NCI-H526 treated with DMSO at 0.1 percent for 48 hours (cell line): ENCODE measurements at regions not wholly inside any gene's neighbourhood (a gene's known extent, or its start where the extent isn't known, plus 50 kb on each side); places are given as distances from the start of the nearest gene placed in this dataset.

Experiments
- DNase-seq: peaks from one replicate; lab custom pipeline; 2025; lab: John Stamatoyannopoulos, UW

DNA sequence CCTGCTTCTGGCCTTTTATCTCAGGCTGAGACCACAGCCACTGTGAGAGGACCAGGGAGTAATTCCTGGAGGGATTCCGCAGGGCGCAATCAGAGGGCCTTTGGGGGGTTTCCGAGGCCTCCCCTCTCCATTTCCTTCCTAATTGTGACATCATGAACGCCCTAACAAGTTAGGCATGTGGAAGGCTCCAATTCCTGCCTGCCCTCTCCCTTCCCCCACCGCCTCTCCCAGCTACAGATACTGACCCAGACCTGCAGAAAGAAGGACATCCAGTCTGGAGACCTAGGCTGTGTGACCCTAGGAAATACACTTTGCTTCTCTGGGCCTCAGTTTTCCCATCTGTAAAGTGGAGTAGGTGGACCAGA lies 637.9 kb downstream of the MED13L start:
- no peak for DNase-seq

DNA sequence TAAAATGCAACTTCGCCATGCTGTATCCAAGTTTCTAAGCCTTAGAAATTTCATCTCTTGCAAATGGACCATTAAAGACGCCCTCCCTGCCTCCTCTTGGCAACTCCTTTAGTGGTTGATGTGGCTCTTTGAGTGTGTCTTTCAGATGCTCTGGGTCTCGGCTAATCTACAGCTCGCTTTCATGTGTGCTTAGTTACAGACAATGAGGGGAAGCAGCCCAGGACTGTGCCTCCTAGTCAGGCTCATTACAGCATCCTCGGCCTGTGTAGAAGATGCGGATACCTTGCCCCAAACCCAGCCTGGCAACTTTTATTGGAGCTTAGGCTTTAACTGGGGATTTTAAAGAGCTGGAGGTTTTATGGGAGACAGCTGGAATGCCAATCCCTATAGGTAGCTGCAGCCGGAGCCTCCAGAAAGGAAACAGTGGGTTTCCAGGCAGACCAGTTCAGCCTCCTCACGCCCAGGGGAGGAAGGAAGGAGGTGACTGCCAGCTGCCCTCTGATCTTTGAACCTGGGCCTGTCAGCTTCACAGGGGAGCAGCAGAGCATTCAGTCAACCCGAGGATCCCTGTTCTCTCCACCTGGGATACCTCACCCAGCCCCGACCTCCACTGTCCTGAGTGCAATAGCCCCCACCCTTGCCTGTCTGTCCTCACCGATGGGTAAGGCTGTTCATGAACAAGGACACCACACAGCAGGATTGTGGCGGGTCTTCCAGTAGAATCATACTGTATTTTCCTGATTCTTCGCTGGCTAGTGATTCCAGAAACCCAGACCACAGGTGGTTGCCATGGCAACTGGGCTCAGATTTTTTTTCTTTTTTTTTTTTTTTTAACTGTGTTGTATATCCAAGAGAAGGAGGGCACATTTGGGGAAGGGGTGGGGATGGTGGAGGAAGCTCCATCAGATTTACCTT lies 638.5 kb downstream of the MED13L start:
- DNase-seq = no peak

DNA sequence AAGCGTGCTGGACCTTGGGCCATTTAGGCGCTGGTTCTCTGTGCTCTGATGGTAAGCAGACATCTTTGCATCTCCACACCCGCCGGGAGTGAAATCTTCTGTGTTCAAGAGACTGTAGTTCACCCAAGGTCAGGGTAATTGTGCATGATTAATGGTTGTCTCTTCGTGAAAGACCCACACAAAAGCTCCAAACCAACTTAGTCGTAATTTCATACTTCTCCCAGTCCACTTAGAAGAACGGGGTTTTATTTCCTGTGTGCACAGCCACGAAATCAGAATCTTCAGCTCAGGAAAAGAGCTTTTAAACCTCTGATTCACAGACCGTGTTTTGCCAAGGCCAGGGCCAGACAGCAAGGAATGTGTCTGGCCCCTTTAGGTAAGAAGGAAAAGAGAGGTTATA lies 640.9 kb downstream of the MED13L start:
- DNase-seq = no peak

DNA sequence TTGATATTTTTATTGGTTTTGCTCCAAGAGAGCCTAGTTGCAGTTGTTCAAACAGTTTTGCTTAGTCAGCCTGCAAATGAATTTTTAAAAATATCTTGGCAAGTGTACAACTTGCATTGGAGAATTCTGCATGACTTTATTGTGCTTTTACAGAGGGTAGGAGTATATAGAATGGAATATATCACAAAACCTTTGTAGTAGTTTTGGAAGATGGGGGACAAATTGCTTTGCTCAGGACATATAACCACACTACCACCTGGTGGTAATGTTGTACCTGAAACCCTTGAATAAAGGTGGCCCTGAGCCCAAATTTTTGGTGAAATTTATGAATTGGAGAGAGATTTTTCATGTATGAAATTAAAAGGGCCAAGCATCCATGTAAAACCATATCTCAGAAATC lies 645.2 kb downstream of the MED13L start:
- no peak for DNase-seq

DNA sequence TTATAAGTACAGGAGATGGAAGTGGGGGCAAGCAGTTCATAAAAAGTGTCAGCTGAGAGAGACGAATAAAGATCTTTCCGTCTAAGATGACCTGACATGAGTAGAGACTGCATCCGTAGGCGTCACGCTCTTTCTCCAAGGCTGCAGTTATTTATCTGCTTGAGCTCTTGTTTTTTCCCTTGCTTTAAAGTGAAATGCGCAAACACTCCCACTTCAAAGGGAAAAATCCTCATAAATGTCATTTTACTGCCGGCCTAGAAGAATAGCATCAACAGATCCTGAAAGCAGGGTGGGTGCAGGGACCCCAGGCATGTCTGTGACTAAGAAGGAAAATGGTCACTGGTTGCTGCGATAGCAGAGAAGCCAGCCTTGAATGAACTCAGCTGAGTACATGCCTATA lies 647.4 kb downstream of the MED13L start:
- DNase-seq = no peak

DNA sequence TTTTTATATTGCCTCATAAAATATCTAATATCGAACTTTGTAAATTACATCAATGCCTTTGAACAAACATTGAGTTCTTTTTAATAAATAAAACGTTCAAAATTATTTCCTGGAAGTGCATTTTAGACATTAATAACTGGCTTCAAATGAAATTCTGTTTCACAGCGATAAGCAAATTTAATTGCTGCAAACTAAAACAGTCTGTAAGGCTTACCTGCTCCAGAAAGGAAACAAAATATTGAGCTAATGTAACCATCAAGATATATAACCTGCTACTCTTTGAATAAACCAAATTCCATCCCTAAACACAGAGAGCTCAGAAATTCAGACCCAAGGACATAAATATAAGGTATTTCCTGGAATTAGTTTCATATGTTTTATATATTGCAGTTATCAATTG lies 651.3 kb downstream of the MED13L start:
- DNase-seq = no peak

DNA sequence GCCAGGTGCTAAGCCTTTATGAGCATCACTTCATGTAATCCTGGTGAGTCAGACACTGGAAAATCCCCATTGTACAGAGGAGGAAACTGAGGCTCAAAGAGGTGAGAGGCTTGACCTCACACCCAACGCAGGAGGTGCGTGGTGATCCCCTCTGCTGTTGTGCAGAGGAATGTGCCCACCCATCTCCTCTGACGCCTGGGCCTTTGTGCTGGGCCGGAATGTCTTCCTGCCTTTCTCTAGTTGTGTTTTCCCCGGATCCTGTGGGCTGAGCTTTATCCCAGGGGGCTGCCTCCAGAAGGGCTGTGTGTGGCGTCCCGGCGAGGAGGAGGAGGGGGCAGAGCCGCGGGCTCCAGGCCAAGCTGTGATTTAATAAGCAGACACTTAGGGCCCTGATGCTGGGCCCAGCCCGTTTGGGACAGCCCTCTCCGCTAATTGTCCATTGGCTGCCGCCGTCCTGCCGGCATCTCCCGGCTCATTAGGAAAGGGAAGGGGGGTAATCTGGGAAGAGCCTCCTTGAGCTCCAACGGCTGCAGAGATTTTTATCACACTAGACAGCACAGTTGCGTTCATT lies 653.6 kb downstream of the MED13L start:
- DNase-seq = no peak

DNA sequence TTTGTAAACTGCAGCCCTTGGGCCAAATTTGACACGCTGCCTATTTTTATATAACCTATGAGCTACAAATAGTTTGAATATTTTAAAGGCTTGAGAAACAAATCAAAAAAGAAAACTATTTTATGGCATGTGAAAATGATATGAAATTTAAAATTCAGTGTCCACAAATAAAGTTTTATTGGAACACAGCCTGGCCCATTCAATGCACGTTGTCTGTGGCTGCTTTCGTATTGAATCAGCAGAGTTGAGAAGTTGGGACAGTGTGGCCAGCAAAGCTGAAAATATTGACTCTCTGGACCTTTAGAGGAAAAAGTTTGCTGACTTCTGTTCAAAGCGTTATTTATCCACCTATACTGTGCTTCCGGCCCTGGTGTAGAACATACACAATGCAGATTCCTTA lies 654.2 kb downstream of the MED13L start:
- DNase-seq = no peak

DNA sequence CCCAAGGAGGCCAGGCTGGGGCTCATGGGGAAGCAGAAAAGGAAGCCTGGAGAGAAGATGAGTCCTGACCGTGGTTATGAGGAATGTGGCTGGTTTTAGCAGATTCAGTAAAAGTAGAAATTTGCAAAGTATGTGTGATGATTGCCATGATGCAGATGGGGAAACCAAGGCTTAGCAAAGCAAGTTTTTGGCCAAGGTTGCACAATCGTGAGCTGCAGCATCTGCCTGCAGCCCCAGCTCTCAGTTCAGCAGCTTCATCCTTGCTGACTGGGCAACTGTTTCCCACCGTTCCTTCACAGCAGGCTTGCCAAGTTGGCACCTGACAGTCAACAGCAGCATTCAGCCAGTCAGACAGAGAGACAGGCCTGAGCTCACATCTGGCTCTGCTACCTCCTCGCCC lies 656.7 kb downstream of the MED13L start:
- DNase-seq = no peak

DNA sequence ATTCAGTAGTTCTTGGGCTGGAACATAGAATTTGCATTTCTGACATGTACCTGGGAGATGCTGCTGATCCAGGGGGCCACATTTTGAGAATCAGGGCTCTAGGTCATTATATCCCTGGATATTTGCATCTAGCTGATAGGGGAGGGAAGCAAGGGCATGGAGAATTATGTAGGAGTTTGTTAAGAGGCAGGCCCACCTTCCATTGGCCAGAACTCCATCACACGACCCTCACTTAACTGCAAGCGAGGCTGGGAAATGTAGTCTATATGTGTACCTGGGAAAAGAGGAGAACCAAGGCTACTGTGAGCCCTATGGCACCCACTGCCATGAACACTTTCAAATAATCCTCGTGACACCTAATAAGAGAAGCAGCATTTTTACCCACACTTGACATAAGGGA lies 657.6 kb downstream of the MED13L start:
- no peak for DNase-seq

DNA sequence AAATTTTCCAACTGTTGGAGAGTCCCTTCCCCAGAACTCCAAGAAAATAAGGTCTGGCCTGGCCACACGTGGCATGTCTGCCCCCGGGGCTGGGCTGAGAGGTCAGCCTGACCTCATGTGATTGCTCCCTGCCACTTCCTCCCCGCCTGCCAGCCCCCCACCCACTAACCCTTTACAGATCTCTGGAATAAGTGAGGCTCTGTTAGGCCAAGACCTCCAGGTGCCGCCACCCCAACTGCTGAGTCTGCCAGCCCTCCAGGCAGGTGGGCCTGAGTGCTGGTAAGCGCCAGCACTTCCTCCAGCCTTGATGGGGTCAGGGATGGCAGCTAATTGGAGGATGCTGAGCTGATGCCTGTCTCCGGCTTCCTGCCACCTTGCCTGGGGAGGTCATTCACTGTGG lies 658.4 kb downstream of the MED13L start:
- no peak for DNase-seq

DNA sequence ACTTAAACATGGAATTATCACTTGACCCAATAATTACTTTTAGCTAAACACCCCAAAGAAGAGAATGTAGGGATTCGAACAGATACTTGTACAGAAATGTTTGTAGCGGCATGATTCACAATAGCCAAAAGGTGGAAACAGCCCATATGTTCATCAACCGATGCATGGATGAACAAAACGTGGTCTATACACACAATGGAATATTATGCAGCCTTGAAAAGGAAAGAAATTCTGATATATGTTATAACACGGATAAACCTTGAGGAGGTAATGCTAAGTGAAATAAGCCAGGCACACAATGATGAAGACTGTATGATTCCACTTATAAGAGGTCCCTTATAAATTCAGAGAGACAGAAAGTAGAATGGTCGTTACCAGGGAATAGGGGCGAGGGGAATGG lies 659.4 kb downstream of the MED13L start:
- DNase-seq = no peak

DNA sequence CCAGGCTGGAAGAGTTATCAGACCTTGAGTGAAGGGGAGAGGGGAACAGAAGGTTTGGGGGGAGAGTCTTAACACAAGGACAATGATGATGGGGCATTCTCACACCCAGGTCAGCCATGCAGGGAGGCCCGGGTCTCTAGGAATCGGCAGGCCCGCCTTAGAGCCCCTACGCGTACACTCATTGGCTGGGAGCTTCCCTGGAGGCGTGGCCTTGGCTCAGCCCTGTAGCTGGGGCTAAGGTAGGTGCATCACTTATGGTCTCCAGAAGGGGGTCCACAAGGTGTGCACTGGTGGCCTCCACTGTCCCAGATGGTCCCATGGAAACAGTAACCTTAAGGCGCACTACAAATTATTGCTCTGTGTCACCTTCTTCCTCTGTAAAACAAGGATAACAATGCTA lies 660.1 kb downstream of the MED13L start:
- no peak for DNase-seq

DNA sequence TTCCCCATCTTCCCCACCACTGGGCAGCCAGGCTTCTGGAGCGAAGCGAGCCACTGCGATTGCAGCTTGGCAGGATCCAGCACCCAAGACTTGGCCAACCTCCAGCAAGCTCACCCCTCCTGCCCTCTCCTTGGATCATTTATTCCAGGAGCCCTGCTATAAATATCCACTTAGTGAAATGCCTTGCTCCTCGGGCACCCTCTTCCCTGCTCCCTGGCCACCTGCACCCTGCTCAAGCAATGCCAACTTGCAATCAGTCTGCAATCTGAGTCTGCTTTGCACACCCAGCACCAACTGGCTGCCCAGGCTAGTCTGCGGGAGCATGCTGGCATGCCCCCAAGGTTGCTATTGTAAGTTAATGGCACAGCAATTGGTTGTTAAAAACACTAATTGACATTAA lies 666.0 kb downstream of the MED13L start:
- no peak for DNase-seq

DNA sequence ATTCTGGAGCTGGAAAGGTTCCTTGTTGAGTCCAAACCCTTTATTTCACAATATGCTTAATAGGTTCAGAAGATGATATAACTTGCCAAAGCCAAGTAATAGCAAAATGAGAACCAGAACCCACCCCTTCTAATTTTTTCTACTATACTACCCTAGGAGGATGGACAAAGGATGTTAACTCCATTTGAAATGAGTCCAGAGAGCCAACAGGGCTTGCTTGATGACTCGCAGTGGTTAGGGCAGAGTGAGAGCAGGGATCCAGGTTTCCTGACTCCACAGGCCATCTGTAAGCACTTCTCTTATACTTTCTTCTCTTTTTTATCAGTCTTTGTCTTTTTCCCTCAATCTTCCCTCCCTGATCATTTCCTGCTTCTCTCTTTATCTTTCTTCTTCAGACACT lies 668.1 kb downstream of the MED13L start:
- no peak for DNase-seq

DNA sequence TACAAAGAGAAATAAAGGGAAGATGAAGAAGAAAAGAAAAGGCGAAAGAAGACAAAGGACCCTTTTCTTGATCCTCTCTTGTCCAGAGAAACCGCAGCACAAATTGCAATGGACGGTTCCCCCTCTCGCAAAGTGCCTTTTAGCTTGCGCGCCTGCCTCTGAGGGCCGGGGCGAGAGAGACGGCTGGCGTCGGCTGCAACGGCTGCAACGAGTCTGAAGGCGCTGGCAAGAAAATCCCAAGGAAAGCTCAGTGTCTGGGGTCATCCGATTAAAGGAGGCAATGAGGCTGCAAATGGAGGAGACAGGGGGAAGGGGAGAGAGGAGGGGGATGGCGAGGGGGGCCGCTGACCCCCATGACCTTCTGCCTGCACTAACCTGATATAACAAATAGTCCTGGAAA lies 671.5 kb downstream of the MED13L start:
- no peak for DNase-seq

DNA sequence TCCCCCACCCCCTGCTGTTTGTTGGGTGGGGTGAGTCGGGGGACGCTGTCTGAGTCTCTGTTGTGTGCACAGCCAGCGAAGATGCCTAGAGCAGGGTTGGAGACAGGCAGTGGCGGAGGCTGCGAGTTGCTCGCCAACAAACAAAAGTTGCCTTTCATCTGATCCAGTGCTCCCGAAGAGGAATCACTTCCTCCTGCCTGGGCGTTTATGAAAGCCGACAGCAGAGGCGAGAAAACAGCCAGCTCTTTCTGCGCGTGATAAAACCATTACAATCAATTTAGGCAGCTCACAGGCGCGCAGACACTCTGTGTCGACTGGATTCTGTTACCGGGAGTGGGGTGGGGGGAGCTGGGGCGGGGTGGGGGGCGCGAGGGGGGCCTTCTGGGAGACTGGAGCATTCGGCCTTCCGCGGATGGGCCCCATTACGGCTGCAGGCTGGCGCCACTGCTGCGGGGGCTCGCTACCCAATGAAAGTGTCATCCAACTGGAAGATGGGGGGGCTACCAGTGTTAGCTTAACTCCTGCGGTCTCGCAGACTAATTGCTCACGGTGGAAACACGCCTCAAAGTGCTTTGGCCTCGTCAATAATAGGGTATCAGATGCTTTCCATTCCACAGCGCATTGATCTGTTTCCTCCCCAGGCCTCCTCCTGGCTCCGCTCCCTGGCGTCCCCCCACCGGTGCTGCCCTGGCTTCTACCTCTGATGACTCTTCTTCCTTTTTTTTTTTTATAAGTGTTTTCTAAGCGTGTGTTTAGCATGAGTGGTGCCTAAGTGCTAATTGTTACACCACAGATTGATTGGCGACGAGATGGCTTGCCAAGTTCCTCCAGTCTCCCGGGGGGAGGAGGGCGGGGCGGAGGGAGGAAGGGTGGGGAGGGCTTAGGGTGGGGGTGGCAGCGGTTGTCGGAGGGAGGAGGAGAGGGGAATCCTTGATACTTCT lies 678.4 kb downstream of the MED13L start:
- no peak for DNase-seq

DNA sequence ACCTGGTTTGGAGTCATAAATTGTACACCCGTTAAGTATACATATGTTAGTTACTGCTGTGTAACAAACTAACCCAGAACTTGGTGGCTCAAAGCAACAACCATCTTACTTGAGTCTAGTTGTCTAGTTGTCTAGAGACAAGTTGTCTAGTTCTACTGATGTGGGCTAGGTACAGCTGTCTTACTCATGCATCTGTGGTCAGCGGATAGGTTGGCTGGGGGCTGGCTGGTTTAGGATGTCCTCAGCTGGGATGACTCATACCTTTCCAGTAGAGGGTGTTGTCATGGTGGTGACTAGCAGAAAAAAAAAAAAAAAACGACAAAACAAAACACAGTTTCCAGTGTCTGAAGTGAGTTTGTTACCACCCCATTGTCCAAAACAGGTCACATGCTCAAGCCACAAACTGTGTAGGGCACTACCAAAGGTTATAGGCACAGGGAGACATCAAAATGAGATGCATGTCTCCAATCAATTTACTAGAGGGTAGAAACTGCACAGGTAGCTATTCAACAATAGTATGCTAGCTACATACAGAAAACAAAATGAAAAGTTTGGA lies 680.3 kb downstream of the MED13L start:
- DNase-seq = no peak

DNA sequence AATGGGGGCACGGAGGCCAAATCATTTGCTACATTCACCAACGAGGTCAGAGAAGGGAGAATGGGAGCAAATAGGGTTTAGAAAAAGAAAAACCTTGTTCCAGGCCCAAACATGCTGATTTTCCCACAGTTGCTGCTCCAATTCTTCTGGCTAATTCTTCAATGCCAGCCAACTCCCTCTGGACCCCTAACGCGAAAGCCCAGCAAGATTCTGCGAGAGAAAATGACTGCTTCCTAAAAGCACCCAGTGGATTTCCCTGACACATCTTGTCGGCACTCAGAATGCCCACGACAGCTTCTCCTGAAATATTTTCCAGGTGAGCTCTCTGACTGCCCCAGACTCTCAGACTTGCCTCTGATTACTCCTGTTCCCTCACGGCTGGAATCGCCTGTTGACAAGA lies 689.4 kb downstream of the MED13L start:
- no peak for DNase-seq

DNA sequence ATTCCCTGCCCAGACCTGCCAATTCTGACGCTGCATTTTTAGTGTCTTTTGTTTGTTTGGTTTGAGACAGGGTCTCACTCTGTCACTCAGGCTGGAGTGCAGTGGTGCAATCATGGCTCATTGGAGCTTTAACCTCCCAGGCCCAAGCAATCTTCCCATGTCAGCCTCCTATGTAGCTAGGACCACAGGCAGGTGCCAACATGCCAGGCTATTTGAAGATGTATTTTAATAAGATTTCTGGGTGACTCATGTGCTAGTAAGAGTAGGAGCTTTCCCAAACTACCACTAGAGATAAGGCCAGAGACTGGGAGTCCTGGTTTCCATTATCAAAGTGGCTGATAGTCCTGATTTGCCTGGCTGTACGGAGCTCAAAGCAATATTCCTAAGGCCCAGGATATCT lies 693.3 kb downstream of the MED13L start:
- no peak for DNase-seq

DNA sequence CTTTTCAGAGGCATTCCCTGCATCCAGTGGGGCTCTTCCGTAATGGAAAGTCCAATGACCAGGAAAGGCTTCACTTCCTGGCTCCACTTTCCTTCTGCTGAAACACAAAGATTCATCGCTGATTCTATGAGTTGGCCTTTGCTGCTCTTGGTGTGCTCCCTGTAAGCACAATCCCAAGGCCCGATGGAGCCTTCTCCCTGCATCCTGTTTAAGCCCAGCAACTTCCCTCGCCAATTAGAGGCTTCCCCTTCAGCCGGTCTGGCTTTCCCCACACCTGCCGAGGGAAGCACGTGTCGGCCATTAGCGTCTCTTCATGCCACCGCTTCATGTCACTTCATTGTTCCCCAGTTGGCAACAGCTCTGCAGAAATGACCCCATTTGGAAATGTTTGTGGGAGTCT lies 693.9 kb downstream of the MED13L start:
- DNase-seq = no peak

DNA sequence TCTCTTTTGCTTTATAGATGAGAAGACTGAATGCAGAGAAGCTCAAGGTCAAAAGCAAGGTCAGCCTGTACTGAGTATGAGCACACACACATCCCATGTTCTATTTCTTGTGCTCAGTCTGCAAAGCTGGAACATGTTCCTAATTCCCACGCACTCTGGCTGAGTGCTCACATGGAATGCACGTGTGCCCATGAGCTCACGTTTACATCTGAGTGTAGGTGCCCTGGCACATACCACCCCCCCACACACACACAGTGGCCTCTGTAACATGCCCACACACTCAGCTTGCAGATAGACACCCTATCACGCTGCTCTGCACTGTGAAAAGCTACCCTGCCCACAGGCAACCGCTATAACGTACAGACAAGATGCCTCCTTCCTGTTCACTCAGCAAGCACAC lies 700.1 kb downstream of the MED13L start:
- no peak for DNase-seq

DNA sequence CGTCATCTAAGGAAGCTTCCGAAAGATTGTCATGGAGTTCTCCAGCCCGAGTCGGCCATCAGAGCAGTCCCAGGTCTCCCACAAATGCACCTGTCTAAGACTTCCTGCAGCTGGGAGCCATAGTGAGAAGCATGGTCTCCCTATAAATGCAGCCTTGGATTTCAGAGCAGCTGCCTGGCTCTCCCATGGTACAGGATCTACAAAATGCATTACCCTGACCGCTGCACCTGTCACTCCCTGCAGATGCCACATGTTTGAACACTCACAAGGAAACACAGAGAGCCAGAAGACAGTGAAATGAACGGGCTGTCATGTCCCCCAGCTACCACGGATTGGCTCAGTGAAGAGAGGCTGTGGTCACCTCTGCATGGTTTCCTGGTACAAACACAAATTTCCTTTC lies 702.7 kb downstream of the MED13L start:
- no peak for DNase-seq
